ENCODE measurements at regions not wholly inside any gene's neighbourhood (a gene's known extent, or its start where the extent isn't known, plus 50 kb on each side); places are given as distances from the start of the nearest gene placed in this dataset.
"Not testable (repeated sequence)": the region's sequence is repeated elsewhere in the genome, so short reads cannot be mapped to it uniquely, and the experiment has no call there.

- DNase-seq (ENCODE audit: extremely low read depth in 1 of 2, low read depth in 1 of 2) = not testable (repeated sequence)
Measured at GRCh38 chrX:67213686-67214085, 330.1 kb upstream of the AR start.

GRCh38 chrX:67207912-67208311, 335.9 kb upstream of the AR start:
- no peak for DNase-seq (ENCODE audit: extremely low read depth in 1 of 2, low read depth in 1 of 2)

GRCh38 chrX:67159437-67159836, 384.4 kb upstream of the AR start:
- DNase-seq (ENCODE audit: extremely low read depth in 1 of 2, low read depth in 1 of 2) = no peak

GRCh38 chrX:67114635-67115034, 429.2 kb upstream of the AR start:
- no peak for DNase-seq (ENCODE audit: extremely low read depth in 1 of 2, low read depth in 1 of 2)

- no peak for DNase-seq (ENCODE audit: extremely low read depth in 1 of 2, low read depth in 1 of 2)
Measured at GRCh38 chrX:67105758-67106116, 438.1 kb upstream of the AR start.

- no peak for DNase-seq (ENCODE audit: extremely low read depth in 1 of 2, low read depth in 1 of 2)
Measured at GRCh38 chrX:67104982-67105757, 438.7 kb upstream of the AR start.

GRCh38 chrX:67100031-67100884, 443.6 kb upstream of the AR start:
- no peak for DNase-seq (ENCODE audit: extremely low read depth in 1 of 2, low read depth in 1 of 2)

- no peak for DNase-seq (ENCODE audit: extremely low read depth in 1 of 2, low read depth in 1 of 2)
Measured at GRCh38 chrX:67094061-67094460, 449.8 kb upstream of the AR start.

GRCh38 chrX:67050760-67051159, 411.9 kb upstream of the EDA2R start:
- no peak for DNase-seq (ENCODE audit: extremely low read depth in 1 of 2, low read depth in 1 of 2)

GRCh38 chrX:67044866-67045265, 406.0 kb upstream of the EDA2R start:
- DNase-seq (ENCODE audit: extremely low read depth in 1 of 2, low read depth in 1 of 2) = no peak

GRCh38 chrX:67044029-67044653, 405.3 kb upstream of the EDA2R start:
- no peak for DNase-seq (ENCODE audit: extremely low read depth in 1 of 2, low read depth in 1 of 2)

- DNase-seq (ENCODE audit: extremely low read depth in 1 of 2, low read depth in 1 of 2) = no peak
Measured at GRCh38 chrX:67004451-67004850, 365.6 kb upstream of the EDA2R start.

- DNase-seq (ENCODE audit: extremely low read depth in 1 of 2, low read depth in 1 of 2) = no peak
Measured at GRCh38 chrX:66994729-66995128, 355.9 kb upstream of the EDA2R start.

GRCh38 chrX:66992077-66992476, 353.2 kb upstream of the EDA2R start:
- DNase-seq (ENCODE audit: extremely low read depth in 1 of 2, low read depth in 1 of 2) = not testable (repeated sequence)

- no peak for DNase-seq (ENCODE audit: extremely low read depth in 1 of 2, low read depth in 1 of 2)
Measured at GRCh38 chrX:66988331-66988730, 349.5 kb upstream of the EDA2R start.

- no peak for DNase-seq (ENCODE audit: extremely low read depth in 1 of 2, low read depth in 1 of 2)
Measured at GRCh38 chrX:66961665-66962064, 322.8 kb upstream of the EDA2R start.

GRCh38 chrX:66931713-66932112, 292.8 kb upstream of the EDA2R start:
- DNase-seq (ENCODE audit: extremely low read depth in 1 of 2, low read depth in 1 of 2) = no peak

GRCh38 chrX:66930516-66930915, 291.6 kb upstream of the EDA2R start:
- not testable (repeated sequence) for DNase-seq (ENCODE audit: extremely low read depth in 1 of 2, low read depth in 1 of 2)

GRCh38 chrX:66920296-66920695, 281.4 kb upstream of the EDA2R start:
- DNase-seq (ENCODE audit: extremely low read depth in 1 of 2, low read depth in 1 of 2) = no peak

- no peak for DNase-seq (ENCODE audit: extremely low read depth in 1 of 2, low read depth in 1 of 2)
Measured at GRCh38 chrX:66919280-66919832, 280.5 kb upstream of the EDA2R start.

- no peak for DNase-seq (ENCODE audit: extremely low read depth in 1 of 2, low read depth in 1 of 2)
Measured at GRCh38 chrX:66918511-66918910, 279.6 kb upstream of the EDA2R start.
